Posterior vena cava (tissue), 2 donors: ENCODE measurements at regions not wholly inside any gene's neighbourhood (a gene's known extent, or its start where the extent isn't known, plus 50 kb on each side); places are given as distances from the start of the nearest gene placed in this dataset.

ENCODE experiments used
- DNase-seq: peaks from one replicate; pipeline ENCODE4 v3.0.0-alpha.2; 2020; ENCODE audit warnings: low spot score
- intact Hi-C, 2 donors: fragments of 100-400 bp; cut with DNase I; formaldehyde crosslinking; loops; one replicate each; pipeline versions ENCODE4 v1.14.1 to v1.14.2; 2022 to 2023
- donor health status: DM: yes; HTN: yes; CAD: no.
- donor health status: DM: yes; HTN: yes; CAD: no.

DNA sequence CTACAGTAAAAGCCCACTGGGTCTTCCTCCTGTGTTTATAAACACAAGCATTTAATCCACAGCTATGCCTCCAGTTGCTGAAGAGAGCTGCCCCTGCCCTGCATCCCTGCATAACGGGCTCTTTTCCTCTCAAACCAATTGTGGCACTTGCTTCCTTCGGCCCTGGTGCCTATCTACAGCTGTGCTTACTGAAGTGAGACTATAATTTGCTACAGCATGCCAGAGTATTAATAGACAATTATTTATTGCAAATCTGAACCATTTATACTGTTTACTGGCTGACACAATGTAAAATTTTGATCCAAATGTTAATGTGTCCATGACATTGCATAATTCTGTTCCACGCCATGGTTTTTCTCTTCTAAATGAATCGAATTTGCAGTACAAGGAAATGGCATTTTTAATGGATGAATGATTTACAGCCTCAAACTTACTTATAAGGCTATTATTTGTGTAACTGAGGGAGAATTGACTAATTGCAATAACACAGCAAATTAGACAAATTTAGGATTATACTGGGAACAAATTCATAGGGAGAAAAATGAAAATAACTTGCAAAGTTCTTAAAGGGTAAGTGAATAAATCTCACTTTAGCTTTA is 457.0 kb upstream of the HNRNPA3 start:
- intact Hi-C loops, result no loop called here
- no peak for DNase-seq

DNA sequence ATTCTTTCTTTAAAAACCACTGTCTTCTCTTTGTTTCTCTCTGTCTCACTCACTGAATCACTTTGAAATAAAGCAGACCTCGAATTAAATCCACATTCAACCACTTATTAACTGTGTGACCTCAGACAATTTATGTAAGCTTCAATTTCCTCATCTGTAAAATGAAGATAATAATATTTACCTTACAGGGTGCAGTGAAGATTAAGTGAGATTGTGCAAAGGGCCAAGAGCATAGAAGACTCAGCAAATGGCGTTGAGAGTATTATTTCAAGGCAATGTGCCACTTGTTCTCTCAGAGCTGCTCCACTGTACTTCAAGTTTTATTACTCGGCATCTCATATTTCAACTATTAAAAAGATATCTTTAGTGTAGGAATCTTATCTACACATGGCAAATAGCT is 454.2 kb upstream of the HNRNPA3 start:
- DNase-seq, result no peak
- intact Hi-C loops, result no loop called here

DNA sequence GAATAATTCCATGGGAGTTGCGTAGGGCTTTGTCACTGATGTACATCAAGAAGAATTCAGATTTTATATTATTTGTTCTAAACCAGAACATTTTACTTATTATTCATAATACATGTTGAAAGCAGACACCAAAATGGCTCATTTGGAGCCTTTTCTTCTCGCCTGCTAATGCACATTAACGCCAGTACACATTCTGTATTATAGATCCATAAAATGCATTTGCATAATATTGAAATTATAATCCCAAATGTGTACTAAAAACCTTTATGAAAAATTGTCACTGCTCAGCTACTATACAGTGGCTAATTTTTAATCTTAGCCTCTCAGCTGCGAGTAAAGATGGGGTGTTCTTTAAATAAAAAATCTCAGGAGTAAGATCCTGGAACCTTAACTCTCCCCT is 452.2 kb upstream of the HNRNPA3 start:
- DNase-seq, result no peak

DNA sequence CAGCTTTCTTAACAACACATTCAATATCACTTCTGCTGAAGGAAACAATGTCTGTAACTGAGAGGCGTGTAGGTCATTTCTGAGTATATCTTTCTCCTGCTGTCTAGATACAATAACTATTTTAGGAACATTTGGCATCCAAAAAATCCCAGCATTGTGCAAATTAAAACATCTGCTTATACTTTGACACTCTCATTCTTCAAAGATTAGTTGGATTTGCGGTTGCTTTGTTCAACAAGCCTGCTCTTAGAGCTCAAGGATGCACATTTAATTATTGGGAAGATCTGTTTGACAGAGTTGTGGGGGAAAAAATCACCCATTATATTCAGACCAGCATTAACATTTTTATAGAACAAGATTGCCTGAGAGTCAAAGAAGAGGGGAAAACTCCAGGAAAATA is 449.5 kb upstream of the HNRNPA3 start:
- intact Hi-C loops, result loop anchor here in 1 of 2 donors (10.0 kb wide), 2 partner anchors 52 to 78 kb away; no protein-coding TSS in a partner anchor
- DNase-seq, result no peak

More for the DNA sequence above, 452.2 kb upstream of the HNRNPA3 start:
- intact Hi-C loops, result loop anchor here in 1 of 2 donors (10.0 kb wide), 2 partner anchors 54 to 76 kb away; no protein-coding TSS in a partner anchor

DNA sequence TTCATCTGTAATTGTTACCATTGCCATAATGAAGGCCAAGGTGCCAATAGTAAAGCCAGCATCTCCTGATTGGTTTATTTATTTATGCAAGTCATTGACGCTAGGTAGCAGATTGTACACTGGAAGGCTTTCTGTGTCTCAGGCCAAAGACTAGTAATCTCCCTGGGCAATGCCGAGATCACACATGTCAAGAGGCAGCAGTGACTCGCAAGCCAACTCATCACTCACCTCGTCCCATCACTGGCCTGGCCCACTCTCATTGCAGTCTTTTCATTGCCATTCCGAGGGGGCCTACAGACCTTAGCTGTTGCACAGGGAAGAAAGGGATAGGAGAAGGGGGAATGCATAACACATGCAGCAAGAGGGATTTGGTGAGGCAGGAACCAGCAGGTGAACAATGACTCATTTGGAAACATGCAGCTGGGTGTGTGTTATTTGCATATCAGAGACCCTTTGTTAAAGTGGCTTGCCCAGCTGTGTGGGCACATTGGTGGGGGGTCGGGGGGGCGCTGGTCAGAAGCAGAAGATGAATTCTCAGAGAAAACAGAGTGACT is 448.7 kb upstream of the HNRNPA3 start:
- DNase-seq, result no peak
- intact Hi-C loops, result loop anchor here in 1 of 2 donors (10.0 kb wide), 2 partner anchors 51 to 79 kb away; no protein-coding TSS in a partner anchor

DNA sequence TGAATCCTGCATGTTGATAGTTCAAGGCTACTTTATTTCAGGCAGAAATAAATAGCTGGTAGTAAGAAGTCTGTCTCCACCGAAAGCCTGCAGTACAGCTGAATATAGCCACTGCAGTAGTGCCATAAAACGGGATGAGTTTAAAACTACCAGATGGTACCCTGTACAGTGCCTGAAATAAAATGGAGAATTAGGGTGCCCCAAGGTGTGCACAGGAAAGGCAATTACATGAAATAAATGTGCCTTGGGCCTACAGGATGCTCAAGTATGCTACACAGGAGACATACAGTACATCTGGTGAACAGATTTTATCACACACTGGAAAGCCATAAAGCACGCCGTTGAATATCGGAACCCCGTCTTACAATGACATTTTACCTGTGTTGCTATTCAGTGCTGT is 447.7 kb upstream of the HNRNPA3 start:
- intact Hi-C loops, result loop anchor here in 1 of 2 donors (10.0 kb wide), 2 partner anchors 50 to 80 kb away; no protein-coding TSS in a partner anchor
- DNase-seq, result no peak

- no peak for DNase-seq
- intact Hi-C loops, result loop anchor here in 1 of 2 donors (10.0 kb wide), 2 partner anchors 49 to 81 kb away; no protein-coding TSS in a partner anchor
Measured at GRCh38 chr2:176766005-176766404, 446.6 kb upstream of the HNRNPA3 start.

GRCh38 chr2:176768185-176768584 is 444.4 kb upstream of the HNRNPA3 start:
- intact Hi-C loops, result loop anchor here in 1 of 2 donors (10.0 kb wide), 2 partner anchors 47 to 83 kb away; no protein-coding TSS in a partner anchor

GRCh38 chr2:176769021-176769420 is 443.6 kb upstream of the HNRNPA3 start:
- no peak for DNase-seq
- intact Hi-C loops, result loop anchor here in 1 of 2 donors (10.0 kb wide), 2 partner anchors 46 to 84 kb away; no protein-coding TSS in a partner anchor

More at GRCh38 chr2:176768185-176768584, 444.4 kb upstream of the HNRNPA3 start:
- no peak for DNase-seq

- intact Hi-C loops, result loop anchor here in 1 of 2 donors (10.0 kb wide), 2 partner anchors 45 to 85 kb away; no protein-coding TSS in a partner anchor
- DNase-seq, result no peak
Measured at GRCh38 chr2:176769499-176770370, 442.9 kb upstream of the HNRNPA3 start.

DNA sequence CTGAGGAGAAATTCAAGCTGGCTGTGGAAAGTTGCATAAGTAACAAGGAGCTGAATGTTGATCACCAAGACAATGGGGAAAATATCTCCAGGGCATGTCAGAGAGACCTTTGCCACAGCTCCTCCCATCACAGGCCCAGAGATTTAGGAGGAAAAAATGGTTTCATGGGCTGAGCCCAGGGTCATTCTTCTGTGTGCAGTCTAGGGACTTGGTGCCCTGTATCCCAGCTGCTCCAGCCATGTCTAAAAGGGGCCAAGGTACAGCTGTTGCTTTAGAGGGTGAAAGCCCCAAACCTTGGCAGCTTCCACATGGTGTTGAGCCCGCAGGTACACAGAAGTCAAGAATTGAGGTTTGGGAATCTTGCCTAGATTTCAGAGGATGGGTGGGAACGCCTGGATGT is 439.8 kb upstream of the HNRNPA3 start:
- intact Hi-C loops, result no loop called here

GRCh38 chr2:176774766-176775451 is 437.7 kb upstream of the HNRNPA3 start:
- intact Hi-C loops, result no loop called here
- no peak for DNase-seq

More for the DNA sequence above, 439.8 kb upstream of the HNRNPA3 start:
- DNase-seq, result no peak

GRCh38 chr2:176777262-176777661 is 435.3 kb upstream of the HNRNPA3 start:
- no peak for DNase-seq
- intact Hi-C loops, result no loop called here

DNA sequence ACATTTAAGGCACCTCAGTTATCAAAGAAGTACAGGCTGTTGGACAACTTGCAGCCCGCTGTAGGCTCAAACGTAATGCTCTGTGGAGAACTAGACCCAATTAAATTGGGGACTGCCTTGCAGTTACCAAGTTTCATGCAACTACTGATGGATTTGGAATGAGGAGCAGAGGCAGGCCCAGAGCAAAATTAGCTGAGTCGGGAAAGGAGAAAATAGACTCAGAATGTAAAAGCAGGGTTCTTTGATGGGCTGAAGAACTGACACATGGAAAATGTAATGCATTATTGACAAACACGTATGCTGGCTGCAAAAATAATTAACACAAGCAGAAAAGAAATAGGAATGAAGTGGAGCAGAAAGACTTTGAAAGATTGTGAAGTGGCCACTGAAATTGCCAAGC is 432.7 kb upstream of the HNRNPA3 start:
- no peak for DNase-seq
- intact Hi-C loops, result no loop called here

DNA sequence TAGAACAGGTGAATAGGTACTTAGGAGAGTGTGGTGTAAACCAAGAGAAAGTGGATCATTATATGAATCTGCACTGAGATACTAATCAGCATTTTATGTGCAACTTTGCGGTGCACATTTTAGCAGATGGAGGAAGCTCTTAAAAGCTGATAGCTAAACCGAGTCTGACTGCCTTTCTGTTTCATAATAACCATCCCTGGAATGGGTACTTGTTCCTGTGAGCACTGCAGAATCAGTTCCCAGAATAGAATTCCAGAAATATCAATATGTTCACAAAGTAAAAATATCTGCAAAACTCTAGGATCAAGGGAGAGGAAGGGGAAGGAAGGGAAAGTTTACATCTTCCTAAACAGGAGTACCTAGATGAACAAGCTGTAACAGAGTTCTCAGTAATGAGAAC is 432.2 kb upstream of the HNRNPA3 start:
- intact Hi-C loops, result no loop called here
- DNase-seq, result no peak

- intact Hi-C loops, result no loop called here
Measured at GRCh38 chr2:176781570-176782217, 430.9 kb upstream of the HNRNPA3 start.

GRCh38 chr2:176784633-176785200 is 427.9 kb upstream of the HNRNPA3 start:
- intact Hi-C loops, result no loop called here
- DNase-seq, result no peak

More at GRCh38 chr2:176781570-176782217, 430.9 kb upstream of the HNRNPA3 start:
- DNase-seq, result no peak

DNA sequence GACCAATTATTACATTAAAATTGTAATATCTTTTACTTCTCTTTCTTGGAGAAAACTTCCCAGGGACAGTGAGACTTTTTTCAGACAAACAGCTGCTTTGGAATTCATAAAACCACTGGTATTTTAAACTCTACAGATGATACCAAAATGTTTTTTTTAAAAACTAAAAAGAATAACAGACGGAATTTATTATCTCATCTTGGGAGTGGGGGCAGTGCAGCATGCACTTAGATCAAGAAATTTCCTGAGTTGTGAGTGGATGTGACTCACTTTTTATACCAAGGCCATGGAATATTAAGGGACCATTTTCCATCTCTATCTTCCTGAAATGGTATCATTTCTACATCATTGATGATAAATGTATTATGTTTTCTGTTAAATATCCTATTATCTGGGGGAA is 422.8 kb upstream of the HNRNPA3 start:
- DNase-seq, result no peak
- intact Hi-C loops, result loop anchor here in 1 of 2 donors (10.0 kb wide), 1 partner anchor 1715 kb away; no protein-coding TSS in a partner anchor
